BE2C (cell line): ENCODE measurements at regions not wholly inside any gene's neighbourhood (a gene's known extent, or its start where the extent isn't known, plus 50 kb on each side); places are given as distances from the start of the nearest gene placed in this dataset.
A peak's percentile ranks its signal among the peaks of the same experiment; 100 is the strongest.
"Not testable (repeated sequence)": the region's sequence is repeated elsewhere in the genome, so short reads cannot be mapped to it uniquely, and the experiment has no call there.

Experiments
- DNase-seq: peaks from one replicate; pipeline ENCODE4 v3.0.0-alpha.2; 2020
- H3K27me3 ChIP-seq: fragments of 250-450 bp; sonication (Bioruptor Pico); 2 replicates; pipeline ENCODE4 v1.5.1; 2020; ENCODE audit warnings: mild to moderate bottlenecking
- H3K36me3 ChIP-seq: fragments of 250-450 bp; sonication (Bioruptor Pico); 2 replicates; pipeline ENCODE4 v1.5.1; 2020; ENCODE audit warnings: mild to moderate bottlenecking
- H3K4me1 ChIP-seq: fragments of 250-450 bp; sonication (Bioruptor Pico); 2 replicates; pipeline ENCODE4 v1.5.1; 2020
- H3K4me3 ChIP-seq: 2 replicates; pipeline ENCODE4 v1.5.1; 2011; ENCODE audit warnings: low read depth, low read length
- H3K9me3 ChIP-seq: fragments of 250-450 bp; sonication (Bioruptor Pico); 2 replicates; pipeline ENCODE4 v1.5.1; 2020
- CTCF ChIP-seq: IDR thresholded peaks from 2 replicates; pipeline ENCODE4 v1.5.1; 2012; ENCODE audit warnings: mild to moderate bottlenecking, low read depth, low read length

GRCh38 chr2:12918835-12919445, 202.2 kb downstream of the TRIB2 start:
- Histone ChIP-seq H3K4me3 (no peak overlapping the region), H3K4me1 (no peaks in the 10 kb centered on the region), H3K27me3 (no peaks in the 10 kb centered on the region), H3K36me3 (no peaks in the 10 kb centered on the region), H3K9me3 (no peaks in the 10 kb centered on the region)
- no peak for TF ChIP-seq CTCF
- DNase-seq, result no peak

- DNase-seq, result no peak
- no peaks in the 10 kb centered on the region for H3K27me3 ChIP-seq
- H3K9me3 ChIP-seq, result no peaks in the 10 kb centered on the region
- TF ChIP-seq CTCF, result no peak
- H3K4me1 ChIP-seq, result no peaks in the 10 kb centered on the region
- H3K4me3 ChIP-seq, result no peak overlapping the region
- H3K36me3 ChIP-seq, result no peaks in the 10 kb centered on the region
Measured at GRCh38 chr2:12921321-12921720, 204.6 kb downstream of the TRIB2 start.

GRCh38 chr2:12923907-12924610, 207.3 kb downstream of the TRIB2 start:
- no peak for DNase-seq
- Histone ChIP-seq H3K4me3 (no peak overlapping the region), H3K9me3 (no peaks in the 10 kb centered on the region), H3K27me3 (no peaks in the 10 kb centered on the region), H3K36me3 (no peaks in the 10 kb centered on the region), H3K4me1 (peaks cover 6% of the 10 kb centered on the region)
- TF ChIP-seq CTCF, result no peak

GRCh38 chr2:12926641-12927040, 209.9 kb downstream of the TRIB2 start:
- not testable (repeated sequence) for H3K27me3 ChIP-seq, DNase-seq, H3K9me3 ChIP-seq, H3K36me3 ChIP-seq, H3K4me3 ChIP-seq
- H3K4me1 ChIP-seq, result peaks cover 29% of the 10 kb centered on the region

- peak; percentile 43 for DNase-seq
- H3K9me3 ChIP-seq, result no peaks in the 10 kb centered on the region
- no peak for TF ChIP-seq CTCF
- no peaks in the 10 kb centered on the region for H3K36me3 ChIP-seq
- H3K27me3 ChIP-seq, result no peaks in the 10 kb centered on the region
- peak overlapping the region; percentile 22 for H3K4me3 ChIP-seq
- peaks cover 34% of the 10 kb centered on the region for H3K4me1 ChIP-seq
Measured at GRCh38 chr2:12928197-12928774, 211.6 kb downstream of the TRIB2 start.

- H3K4me1 ChIP-seq, result peaks cover 34% of the 10 kb centered on the region
- no peaks in the 10 kb centered on the region for H3K9me3 ChIP-seq
- peak; percentile 16 for DNase-seq
- no peak for TF ChIP-seq CTCF
- H3K4me3 ChIP-seq, result peak overlapping the region; percentile 22
- no peaks in the 10 kb centered on the region for H3K36me3 ChIP-seq
- no peaks in the 10 kb centered on the region for H3K27me3 ChIP-seq
Measured at GRCh38 chr2:12928775-12929401, 212.2 kb downstream of the TRIB2 start.
